H1 (cell line): ENCODE measurements at regions not wholly inside any gene's neighbourhood (a gene's known extent, or its start where the extent isn't known, plus 50 kb on each side); places are given as distances from the start of the nearest gene placed in this dataset.

ENCODE experiments used
- CTCF ChIA-PET: fragments of 300-600 bp; sonication (Branson Sonifier 250); formaldehyde crosslinking; loops from one replicate; lab custom pipeline; 2021; ENCODE audit not compliant: partially characterized antibody; lab: Charles Lee
- POLR2A ChIA-PET: fragments of 300-600 bp; sonication (Branson Sonifier 250); formaldehyde crosslinking; loops from one replicate; lab custom pipeline; 2021; ENCODE audit warnings: inconsistent platforms; ENCODE audit not compliant: partially characterized antibody; lab: Charles Lee
- DNase-seq, 2 experiments: peaks; one replicate each; pipeline versions ENCODE4 v3.0.0 to v3.0.0-alpha.2; 2010 to 2022; ENCODE audit warnings: low spot score in 2 of 2, low read depth in 1 of 2, mixed read lengths in 1 of 2
- FAIRE-seq: peaks from 2 replicates; lab custom pipeline; 2011; peaks lifted over from hg19 to GRCh38; lab: Jason Lieb, UNC
- H2AFZ ChIP-seq: 2 replicates; pipeline ENCODE4 v1.8.1; 2012; ENCODE audit warnings: low read length, inconsistent platforms
- H2AK5ac ChIP-seq: 2 replicates; pipeline ENCODE4 v1.6.1; 2013; ENCODE audit warnings: low read depth, low read length
- H2BK120ac ChIP-seq: replicated peaks from 2 replicates; pipeline ENCODE3; 2013; ENCODE audit warnings: low read depth, low read length, inconsistent platforms
- H2BK12ac ChIP-seq: 2 replicates; pipeline ENCODE4 v1.6.1; 2013; ENCODE audit warnings: low read depth, low read length
- H2BK15ac ChIP-seq: 2 replicates; pipeline ENCODE4 v1.6.1; 2013; ENCODE audit warnings: low read length
- H2BK20ac ChIP-seq: 2 replicates; pipeline ENCODE4 v1.6.1; 2013; ENCODE audit warnings: low read length
- H2BK5ac ChIP-seq: 2 replicates; pipeline ENCODE4 v1.6.1; 2013; ENCODE audit warnings: low read depth, low read length
- H3K14ac ChIP-seq: 2 replicates; pipeline ENCODE4 v1.6.1; 2013; ENCODE audit warnings: inconsistent platforms; ENCODE audit not compliant: insufficient read length
- H3K18ac ChIP-seq: 2 replicates; pipeline ENCODE4 v1.6.1; 2013; ENCODE audit warnings: low read length; ENCODE audit errors: extremely low read depth
- H3K23ac ChIP-seq: 2 replicates; pipeline ENCODE4 v1.6.1; 2013; ENCODE audit warnings: inconsistent platforms; ENCODE audit not compliant: insufficient read length
- H3K23me2 ChIP-seq: 2 replicates; pipeline ENCODE4 v1.6.1; 2013; ENCODE audit warnings: low read depth, low read length
- H3K27ac ChIP-seq: 2 replicates; pipeline ENCODE4 v1.6.1; 2011; ENCODE audit warnings: low read depth, low read length, inconsistent platforms
- H3K27me3 ChIP-seq, 4 experiments: replicated peaks in 1 of 4; 1 replicate in 1 of 4; 2 replicates in 3 of 4; pipeline versions ENCODE4 v1.6.1 to v1.8.1; 2011 to 2013; ENCODE audit warnings: low read length in 3 of 4, mild to moderate bottlenecking in 3 of 4, inconsistent platforms in 2 of 4, mixed read lengths in 2 of 4, moderate library complexity in 1 of 4; ENCODE audit not compliant: control insufficient read depth in 3 of 4, insufficient read depth in 3 of 4; ENCODE audit errors: extremely low read depth in 1 of 4
- H3K36me3 ChIP-seq, 4 experiments: 2 replicates each; pipeline versions ENCODE4 v1.6.1 to v1.8.1; 2011 to 2013; ENCODE audit warnings: mild to moderate bottlenecking in 4 of 4, low read length in 3 of 4, moderate library complexity in 2 of 4, control low read depth in 1 of 4, inconsistent platforms in 1 of 4; ENCODE audit not compliant: insufficient read depth in 4 of 4, control insufficient read depth in 2 of 4
- H3K4ac ChIP-seq: replicated peaks from 2 replicates; pipeline ENCODE3; 2013; ENCODE audit warnings: low read length, low read depth, mixed read lengths, inconsistent platforms; ENCODE audit not compliant: insufficient read length
- H3K4me1 ChIP-seq, 4 experiments: replicated peaks in 1 of 4; 1 replicate in 1 of 4; 2 replicates in 3 of 4; pipeline versions ENCODE4 v1.6.1 to v1.8.1; 2011 to 2013; ENCODE audit warnings: low read length in 3 of 4, inconsistent platforms in 2 of 4, mixed read lengths in 1 of 4; ENCODE audit not compliant: insufficient read depth in 4 of 4, control insufficient read depth in 3 of 4
- H3K4me2 ChIP-seq, 2 experiments: 2 replicates each; pipeline versions ENCODE4 v1.6.1 to v1.8.1; 2011 to 2013; ENCODE audit warnings: low read depth in 2 of 2, low read length in 2 of 2, control low read depth in 1 of 2, inconsistent platforms in 1 of 2, mild to moderate bottlenecking in 1 of 2; ENCODE audit not compliant: insufficient read depth in 1 of 2
- H3K4me3 ChIP-seq, 4 experiments: fragments of 200-600, 300-600 bp in 1 of 4; sonication (generic), shearing (Covaris generic), sonication (Bioruptor Twin) in 1 of 4; 2 replicates each; pipeline versions ENCODE4 v1.5.1 to v1.8.1; 2011 to 2016; ENCODE audit warnings: low read length in 4 of 4, low read depth in 3 of 4, control low read depth in 2 of 4, inconsistent platforms in 2 of 4, mild to moderate bottlenecking in 2 of 4, mixed read lengths in 1 of 4, moderate library complexity in 1 of 4; ENCODE audit not compliant: insufficient read depth in 2 of 4; ENCODE audit errors: extremely low read depth in 1 of 4
- H3K56ac ChIP-seq: replicated peaks from 2 replicates; pipeline ENCODE3; 2013; ENCODE audit warnings: low read depth, mild to moderate bottlenecking, mixed read lengths, low read length, inconsistent platforms; ENCODE audit not compliant: insufficient read length
- H3K79me1 ChIP-seq: 2 replicates; pipeline ENCODE4 v1.6.1; 2013; ENCODE audit warnings: low read depth, low read length, control low read depth
- H3K79me2 ChIP-seq, 2 experiments: 2 replicates each; pipeline versions ENCODE4 v1.6.1 to v1.8.1; 2012 to 2013; ENCODE audit warnings: low read length in 2 of 2, mild to moderate bottlenecking in 2 of 2, inconsistent platforms in 1 of 2; ENCODE audit not compliant: insufficient read depth in 2 of 2, control insufficient read depth in 1 of 2
- H3K9ac ChIP-seq, 4 experiments: replicated peaks in 1 of 4; 1 replicate in 1 of 4; 2 replicates in 3 of 4; pipeline versions ENCODE4 v1.6.1 to v1.8.1; 2011 to 2013; ENCODE audit warnings: low read depth in 3 of 4, low read length in 3 of 4, control low read depth in 2 of 4, mild to moderate bottlenecking in 2 of 4, moderate library complexity in 2 of 4, inconsistent platforms in 1 of 4; ENCODE audit errors: extremely low read depth in 1 of 4
- H3K9me3 ChIP-seq, 2 experiments: 2 replicates each; pipeline versions ENCODE4 v1.6.1 to v1.8.1; 2012 to 2013; ENCODE audit warnings: mild to moderate bottlenecking in 2 of 2, moderate library complexity in 2 of 2, control low read depth in 1 of 2, inconsistent platforms in 1 of 2, low read depth in 1 of 2, low read length in 1 of 2, mixed read lengths in 1 of 2; ENCODE audit not compliant: insufficient read depth in 2 of 2
- H4K20me1 ChIP-seq, 2 experiments: replicated peaks in 1 of 2; 2 replicates each; pipeline versions ENCODE3 to v1.8.1; 2011 to 2013; ENCODE audit warnings: inconsistent platforms in 2 of 2, low read length in 2 of 2, mild to moderate bottlenecking in 1 of 2; ENCODE audit not compliant: insufficient read depth in 2 of 2, control insufficient read depth in 1 of 2
- H4K5ac ChIP-seq: 2 replicates; pipeline ENCODE4 v1.6.1; 2013; ENCODE audit warnings: low read length, low read depth, mixed read lengths, inconsistent platforms; ENCODE audit not compliant: insufficient read length
- H4K8ac ChIP-seq: 2 replicates; pipeline ENCODE4 v1.8.0; 2013; ENCODE audit warnings: mild to moderate bottlenecking, moderate library complexity, low read length, inconsistent platforms; ENCODE audit not compliant: insufficient read depth; ENCODE audit errors: extremely low read depth
- H4K91ac ChIP-seq: replicated peaks from 2 replicates; pipeline ENCODE3; 2013; ENCODE audit warnings: low read length, mixed read lengths, inconsistent platforms; ENCODE audit not compliant: insufficient read length
- ASH2L ChIP-seq: fragments of 200-600, 300-600 bp; sonication (generic); IDR thresholded peaks from one replicate; pipeline ENCODE4 v1.7.1; 2017; ENCODE audit warnings: low read length
- ATF2 ChIP-seq: IDR thresholded peaks from 2 replicates; pipeline ENCODE4 v1.6.1; 2012; ENCODE audit warnings: low read length, inconsistent platforms
- BACH1 ChIP-seq: IDR thresholded peaks from 2 replicates; pipeline ENCODE4 v1.6.1; 2012; ENCODE audit warnings: low read length, improper control_type of control experiment
- CHD2 ChIP-seq: IDR thresholded peaks from 2 replicates; pipeline ENCODE4 v1.6.1; 2012; ENCODE audit warnings: low read length, improper control_type of control experiment
- CREB1 ChIP-seq: IDR thresholded peaks from 2 replicates; pipeline ENCODE4 v1.6.1; 2012; ENCODE audit warnings: inconsistent platforms
- HDAC2 ChIP-seq, 2 experiments: fragments of 300-600 bp in 1 of 2; sonication (generic) in 1 of 2; IDR thresholded peaks; 2 replicates each; pipeline ENCODE4 v1.6.1; 2011 to 2012; ENCODE audit warnings: low read depth in 2 of 2, low read length in 2 of 2, mild to moderate bottlenecking in 2 of 2, moderate library complexity in 2 of 2, borderline replicate concordance in 1 of 2, inconsistent platforms in 1 of 2
- JUN ChIP-seq: IDR thresholded peaks from 2 replicates; pipeline ENCODE4 v1.6.1; 2011; ENCODE audit warnings: low read depth, mild to moderate bottlenecking, improper control_type of control experiment, low read length
- KDM4A ChIP-seq: IDR thresholded peaks from one replicate; pipeline ENCODE4 v1.7.1; 2012; ENCODE audit warnings: low read depth, mild to moderate bottlenecking, moderate library complexity, low read length, inconsistent platforms; ENCODE audit not compliant: severe bottlenecking
- PHF8 ChIP-seq: fragments of 200-600 bp; sonication (generic); conservative IDR thresholded peaks from 2 replicates; pipeline ENCODE4 v1.7.1; 2012; ENCODE audit warnings: low read depth, mild to moderate bottlenecking, inconsistent platforms, low read length, moderate library complexity
- SIN3A ChIP-seq, 2 experiments: IDR thresholded peaks in 1 of 2; conservative IDR thresholded peaks in 1 of 2; 2 replicates each; pipeline ENCODE4 v1.6.1; 2011 to 2012; ENCODE audit warnings: low read length in 2 of 2, improper control_type of control experiment in 1 of 2, low read depth in 1 of 2, mild to moderate bottlenecking in 1 of 2
- SRF ChIP-seq: IDR thresholded peaks from 2 replicates; pipeline ENCODE4 v1.6.1; 2011; ENCODE audit warnings: mild to moderate bottlenecking, low read depth, low read length, moderate library complexity
- WGBS, 2 experiments: shearing (Covaris generic) in 1 of 2; methylation state at CpG; one replicate each; pipeline versions ENCODE4 v1.1.6 to v1.1.7; 2013 to 2015; ENCODE audit warnings: low lambda C conversion rate in 2 of 2, mixed read lengths in 2 of 2, inconsistent platforms in 1 of 2, low coverage in 1 of 2, missing lambda C conversion rate in 1 of 2; ENCODE audit not compliant: insufficient replicate concordance in 2 of 2, insufficient coverage in 1 of 2, insufficient read length in 1 of 2; ENCODE audit errors: extremely low coverage in 1 of 2, missing lambda C conversion rate in 1 of 2; 5-methylcytosine and 5-hydroxymethylcytosine counted together

- Histone ChIP-seq H2BK12ac (0 out of 2 replicates have a peak overlapping the region, but pooled peaks have one; percentile 6), H3K79me1 (no peaks in the 10 kb centered on the region), H4K8ac (no peak overlapping the region), H4K5ac (no peak overlapping the region), H2BK15ac (no peak overlapping the region), H3K36me3 (no peaks in the 10 kb centered on the region), H3K56ac (no peak overlapping the region), H3K9ac (no peak overlapping the region), H2BK5ac (peak overlapping the region; percentile 37; the same call in 1 of the 2 replicates), H3K27me3 (no peaks in the 10 kb centered on the region), H3K79me2 (no peaks in the 10 kb centered on the region), H4K91ac (no peak overlapping the region), H3K27ac (no peak overlapping the region), H2AK5ac (no peak overlapping the region), H3K4me3 (no peak overlapping the region), H3K9me3 (no peaks in the 10 kb centered on the region), H3K14ac (no peak overlapping the region), H3K4ac (no peak overlapping the region), H3K23ac (no peak overlapping the region), H3K18ac (no peak overlapping the region), H3K23me2 (no peaks in the 10 kb centered on the region), H3K4me2 (no peak overlapping the region), H3K4me1 (peaks cover 0 to 20% (median 7%) of the 10 kb centered on the region in 4 experiments; a peak in 3 of 7 replicates), H2AFZ (peak overlapping the region; percentile 66; the same call in 1 of the 2 replicates), H2BK20ac (no peak overlapping the region), H4K20me1 (no peaks in the 10 kb centered on the region), H2BK120ac (peak overlapping the region; percentile 39)
- ChIA-PET CTCF (no interaction called here), POLR2A (no interaction called here)
- FAIRE-seq, result no peak
- 87% methylated on average over 7 of the region's 7 CpGs; no CpG with 5 or more reads in 1 of the 2 experiments for WGBS, 2 experiments
- no peak for DNase-seq
- TF ChIP-seq KDM4A, result no peak
- TF ChIP-seq PHF8, result no peak
- TF ChIP-seq ATF2, result no peak
- no peak for TF ChIP-seq SIN3A (conservative IDR thresholded peaks at IDR 0.05 in 1 of 2, IDR thresholded peaks at IDR 0.05 in 1 of 2; ENCODE audit: low read depth in 1 of 2, low read length in 2 of 2)
- no peak for TF ChIP-seq CHD2
- TF ChIP-seq BACH1, result no peak
- no peak for TF ChIP-seq ASH2L
- no peak for TF ChIP-seq JUN
- TF ChIP-seq CREB1, result no peak
- no peak for TF ChIP-seq HDAC2 (IDR thresholded peaks at IDR 0.05; ENCODE audit: borderline replicate concordance in 1 of 2, low read depth in 2 of 2, low read length in 2 of 2)
- TF ChIP-seq SRF, result no peak
Measured at GRCh38 chr1:83617883-83618282, 381.0 kb downstream of the TTLL7 start.
